ENCODE measurements at regions not wholly inside any gene's neighbourhood (a gene's known extent, or its start where the extent isn't known, plus 50 kb on each side); places are given as distances from the start of the nearest gene placed in this dataset.
"Not testable (repeated sequence)": the region's sequence is repeated elsewhere in the genome, so short reads cannot be mapped to it uniquely, and the experiment has no call there.

- DNase-seq (ENCODE audit: low read depth): peak; percentile 48
Measured at GRCh38 chr4:77220828-77221613, 64.0 kb downstream of the CCNG2 start.

DNA sequence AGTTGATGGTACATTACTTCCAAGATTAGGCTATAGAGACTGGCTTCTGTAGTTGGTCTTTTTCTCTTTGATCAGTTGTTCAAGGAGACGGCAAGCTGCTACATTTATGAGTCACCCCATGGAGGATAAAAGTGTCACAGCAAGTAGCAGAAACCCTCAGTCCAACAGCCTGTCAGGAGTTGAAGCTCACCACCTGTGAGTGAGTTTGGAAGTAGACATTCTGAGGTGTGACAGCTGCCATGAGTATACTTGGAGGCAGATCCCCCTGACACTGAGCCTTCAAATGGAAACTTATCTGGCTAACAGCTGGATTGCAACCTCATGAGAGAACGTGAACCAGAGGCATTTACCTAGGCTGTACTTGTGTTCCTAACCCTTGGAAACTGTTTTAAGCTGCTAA is 68.0 kb downstream of the CCNG2 start:
- no peak for DNase-seq (ENCODE audit: low read depth)

DNA sequence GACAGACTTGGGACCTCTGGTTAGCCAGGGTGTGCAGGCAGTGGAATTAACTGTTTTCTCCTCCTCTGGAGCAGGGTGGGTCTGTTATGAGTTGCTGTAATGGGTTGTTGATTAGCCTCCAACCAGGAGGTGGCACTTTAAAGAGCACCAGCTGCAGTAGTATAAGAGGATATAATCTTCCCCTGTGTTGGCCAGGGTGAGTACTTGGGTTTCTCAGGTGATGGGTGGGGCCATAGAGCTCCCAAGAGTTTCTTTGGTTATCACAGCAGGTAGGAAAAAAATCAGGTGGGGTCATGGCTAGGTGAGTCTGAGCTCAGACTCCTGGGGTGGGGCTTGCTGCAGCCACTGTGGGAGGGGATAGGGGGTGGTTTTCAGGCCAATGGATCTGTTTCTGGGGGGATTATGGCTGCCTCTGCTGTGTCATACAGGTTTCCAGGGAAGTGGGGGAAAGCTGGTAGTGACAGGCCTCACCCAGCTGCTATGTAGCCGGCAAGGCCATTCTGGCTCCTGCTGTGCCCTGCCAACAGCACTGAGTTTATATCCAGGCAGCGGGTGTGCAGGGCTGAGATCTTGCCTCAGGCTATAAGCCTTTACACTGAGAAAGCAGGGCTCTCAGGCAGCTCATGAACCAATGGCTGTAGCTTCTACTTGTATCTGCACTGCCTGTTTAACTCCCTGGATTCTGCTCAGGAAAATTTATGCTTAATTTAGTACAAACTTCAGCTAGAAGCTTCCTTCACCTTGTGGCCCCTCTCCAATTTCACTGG is 70.1 kb downstream of the CCNG2 start:
- DNase-seq (ENCODE audit: low read depth): no peak

DNA sequence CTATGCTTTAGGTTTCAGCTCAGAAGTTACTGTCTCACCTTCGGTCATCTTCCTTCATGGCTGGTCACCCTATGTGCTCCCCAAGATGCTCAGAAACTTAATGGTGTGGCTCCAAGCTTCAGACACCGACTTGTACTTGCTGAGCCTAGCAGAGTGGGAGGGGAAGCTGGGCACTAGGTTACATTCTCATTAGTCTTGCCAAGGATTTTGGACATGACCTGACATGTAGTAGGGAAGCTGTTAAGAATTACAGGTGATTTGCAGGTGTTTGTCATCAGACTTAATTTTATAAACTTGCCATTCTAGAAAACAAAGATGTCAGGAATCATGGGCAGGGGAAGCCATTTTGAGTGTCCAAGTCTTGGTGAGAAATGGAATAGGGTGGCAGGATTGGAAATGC is 72.4 kb downstream of the CCNG2 start:
- DNase-seq (ENCODE audit: low read depth): no peak

DNA sequence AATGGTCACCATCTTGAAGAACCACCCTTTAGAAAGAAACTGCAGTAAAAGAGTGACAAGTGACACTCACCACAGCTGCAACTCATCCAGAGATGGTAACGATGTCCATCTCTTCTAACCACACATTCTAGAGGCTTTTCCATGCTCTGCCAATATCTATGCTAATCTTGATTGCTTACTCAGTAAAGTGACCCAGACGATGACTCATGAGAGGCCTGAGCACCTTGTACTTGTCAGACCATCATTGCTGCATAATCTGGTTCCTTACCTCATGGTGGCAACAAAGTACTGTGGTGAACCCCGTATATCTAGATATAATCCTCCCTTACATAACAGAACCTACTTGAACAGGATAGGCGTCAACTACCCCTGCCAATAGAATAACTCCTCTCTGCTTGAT is 75.6 kb downstream of the CCNG2 start:
- DNase-seq (ENCODE audit: low read depth): peak; percentile 17

DNA sequence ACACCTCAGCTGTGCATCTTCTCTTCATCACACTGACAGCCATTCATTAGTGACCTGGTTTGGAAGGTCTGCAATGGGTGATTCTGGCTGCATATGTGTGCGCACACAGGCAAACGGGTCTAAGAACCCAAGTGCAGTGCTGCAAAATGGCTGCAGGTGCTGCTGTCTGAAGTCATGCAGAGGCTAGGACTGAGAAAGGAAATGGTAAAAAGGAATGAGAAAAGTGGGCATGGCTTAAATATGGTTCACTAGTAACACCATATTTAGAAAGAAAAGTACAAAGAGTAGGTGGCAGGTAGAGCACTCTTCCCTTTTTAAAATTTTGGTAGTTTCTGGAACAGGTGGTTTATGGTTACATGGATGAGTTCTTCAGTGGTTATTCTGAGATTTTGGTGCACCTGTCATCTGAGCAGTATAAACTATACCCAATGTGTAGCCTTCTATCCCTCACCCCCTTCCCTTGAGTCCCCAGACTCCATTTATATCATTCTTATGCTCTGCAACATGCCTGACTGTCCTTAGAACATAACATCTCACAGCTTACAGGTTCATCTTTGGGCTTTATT is 78.4 kb downstream of the CCNG2 start:
- DNase-seq (ENCODE audit: low read depth): no peak

GRCh38 chr4:77236806-77237205 is 79.8 kb downstream of the CCNG2 start:
- no peak for DNase-seq (ENCODE audit: low read depth)

- peak; percentile 32 for DNase-seq (ENCODE audit: low read depth)
Measured at GRCh38 chr4:77240469-77241066, 83.6 kb downstream of the CCNG2 start.

DNA sequence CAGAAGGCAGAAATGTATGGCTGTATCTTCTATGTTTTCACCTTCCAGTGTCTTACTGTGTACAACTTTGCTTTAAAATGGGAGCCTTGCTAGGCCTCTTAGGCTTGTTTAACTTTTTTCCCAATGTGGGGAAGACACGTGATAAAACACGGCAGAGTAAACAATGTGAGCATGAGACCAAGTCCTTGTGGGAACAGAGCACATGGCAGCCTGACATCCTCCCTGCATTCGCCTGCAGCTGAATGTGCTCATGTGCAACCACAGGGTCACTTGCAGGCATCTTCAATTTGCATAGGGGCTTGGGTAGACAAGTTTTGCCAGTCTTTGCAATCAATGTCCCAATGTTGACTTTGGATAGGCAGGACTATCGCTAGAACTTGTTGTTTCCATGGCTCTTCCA is 91.8 kb downstream of the CCNG2 start:
- no peak for DNase-seq (ENCODE audit: low read depth)

GRCh38 chr4:77251751-77252150 is 94.7 kb downstream of the CCNG2 start:
- DNase-seq (ENCODE audit: low read depth): no peak

DNA sequence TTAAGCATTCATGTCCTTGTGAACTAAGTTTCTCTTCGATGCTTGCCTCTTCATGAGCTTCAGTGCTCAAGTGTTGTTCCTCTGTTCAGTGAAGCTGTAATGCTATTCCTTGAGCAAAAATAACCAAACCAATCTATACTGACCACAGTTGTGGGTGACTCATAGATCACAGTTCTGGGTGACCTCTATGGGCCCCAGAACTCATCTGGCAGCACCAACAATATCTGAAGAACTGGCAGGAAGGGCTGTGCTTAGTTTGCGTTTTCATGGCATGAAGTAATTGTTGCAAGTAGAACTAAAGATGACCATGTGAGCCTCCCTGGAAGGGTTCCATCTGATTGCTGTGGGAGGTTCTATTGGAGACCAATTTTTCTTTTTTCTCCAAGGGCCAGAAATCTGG is 106.2 kb downstream of the CCNG2 start:
- peak; percentile 23 for DNase-seq (ENCODE audit: low read depth)

- DNase-seq (ENCODE audit: low read depth): not testable (repeated sequence)
Measured at GRCh38 chr4:77263976-77264375, 107.0 kb downstream of the CCNG2 start.

DNA sequence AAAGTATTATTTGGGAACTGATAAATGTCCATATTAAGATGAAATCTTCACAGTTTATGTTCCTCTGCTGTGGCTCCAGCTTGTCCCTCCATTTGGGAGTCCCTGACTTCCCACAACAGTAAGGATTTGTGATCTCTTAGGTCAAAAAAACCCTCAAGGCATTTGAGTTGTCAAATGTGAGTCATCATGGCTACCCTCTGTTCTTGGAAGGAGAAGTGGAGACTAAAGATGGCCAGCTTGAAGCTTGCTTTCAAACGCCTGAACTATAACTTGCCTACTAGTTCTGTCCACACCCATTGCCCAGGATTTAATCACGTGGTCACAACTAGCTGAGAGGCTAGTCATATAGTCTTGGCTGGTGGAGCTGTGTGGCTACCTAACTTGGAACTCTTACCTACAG is 107.8 kb downstream of the CCNG2 start:
- no peak for DNase-seq (ENCODE audit: low read depth)

DNA sequence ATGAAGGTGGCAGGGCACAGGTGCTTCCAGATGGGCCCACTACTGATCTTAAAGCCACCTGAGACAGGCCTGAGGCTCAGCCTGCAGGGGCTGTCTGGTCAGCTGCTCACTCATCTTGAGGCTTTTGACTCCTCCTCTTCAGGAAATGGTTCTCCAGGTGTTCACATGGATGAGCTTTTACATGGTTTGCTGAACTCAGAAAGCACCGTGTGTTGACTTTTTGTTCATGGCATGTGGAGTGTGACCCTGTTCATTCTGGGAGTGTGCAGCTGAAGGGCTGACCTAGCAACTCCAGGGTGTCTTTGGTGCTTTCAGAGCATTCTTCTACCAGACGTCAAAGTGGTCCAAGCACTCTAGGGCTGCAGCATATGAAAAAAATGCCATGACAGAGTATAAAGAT is 111.1 kb downstream of the CCNG2 start:
- no peak for DNase-seq (ENCODE audit: low read depth)

- DNase-seq (ENCODE audit: low read depth): no peak
Measured at GRCh38 chr4:77269505-77269904, 112.5 kb downstream of the CCNG2 start.

GRCh38 chr4:77273412-77273811 is 116.4 kb downstream of the CCNG2 start:
- no peak for DNase-seq (ENCODE audit: low read depth)

- not testable (repeated sequence) for DNase-seq (ENCODE audit: low read depth)
Measured at GRCh38 chr4:77279114-77279513, 122.1 kb downstream of the CCNG2 start.

GRCh38 chr4:77282305-77282704 is 125.3 kb downstream of the CCNG2 start:
- no peak for DNase-seq (ENCODE audit: low read depth)

DNA sequence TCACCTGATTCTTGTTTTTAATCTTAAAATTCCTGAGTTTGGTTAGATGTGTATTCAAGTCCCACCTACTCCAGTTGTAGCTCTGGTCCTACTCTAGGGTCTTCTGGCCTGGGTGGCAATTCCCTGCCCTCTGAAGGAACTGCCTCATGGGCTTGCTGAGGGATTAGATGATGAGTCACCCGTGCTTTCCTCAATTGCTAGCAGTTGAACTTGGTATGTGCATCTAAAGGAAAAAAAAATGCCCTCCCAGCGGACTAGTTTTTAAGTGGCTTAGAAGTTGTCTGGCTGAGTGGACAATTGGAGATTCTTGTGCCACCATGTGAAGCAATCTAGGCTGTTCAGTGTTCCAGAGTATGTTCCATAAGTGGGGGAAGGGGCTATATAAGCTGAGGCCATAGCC is 127.0 kb downstream of the CCNG2 start:
- DNase-seq (ENCODE audit: low read depth): no peak

DNA sequence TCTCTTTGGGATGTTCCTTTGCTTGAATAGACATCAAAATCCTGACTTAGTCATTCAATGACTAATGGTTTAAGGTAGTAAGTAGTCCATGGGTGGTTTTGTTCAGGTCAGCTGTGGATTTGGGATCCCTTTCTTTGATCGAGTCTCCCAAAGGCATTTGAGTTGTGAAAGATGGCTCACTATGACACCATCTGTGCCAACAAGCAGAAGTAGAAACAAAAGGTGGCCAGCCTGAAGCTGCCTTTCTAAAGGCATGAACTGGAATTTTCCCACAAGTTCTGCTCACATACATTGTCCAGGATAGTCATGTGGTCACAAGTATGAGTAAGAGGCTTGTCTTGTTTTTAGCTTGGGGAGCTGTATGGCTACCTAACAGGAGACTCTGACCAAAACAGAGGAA is 129.9 kb downstream of the CCNG2 start:
- no peak for DNase-seq (ENCODE audit: low read depth)

DNA sequence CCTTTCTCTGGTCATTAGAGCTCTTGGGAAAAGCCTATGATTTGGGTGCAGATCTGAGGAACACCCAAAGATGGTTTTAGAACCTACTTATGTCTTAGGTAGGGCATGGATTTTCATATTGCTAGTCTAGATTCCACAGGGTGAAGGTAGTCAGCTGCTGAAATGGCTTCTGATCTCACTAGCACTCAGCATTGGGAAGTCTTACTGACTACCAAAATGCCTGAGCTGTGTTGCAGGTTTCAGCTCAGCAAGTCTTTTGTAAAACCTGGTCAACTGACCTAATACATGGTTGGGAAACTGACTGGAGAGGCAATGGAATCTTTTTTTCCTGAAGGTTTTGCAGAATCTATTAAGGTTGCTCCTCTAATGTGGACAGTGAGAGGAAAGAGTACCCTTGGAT is 136.4 kb downstream of the CCNG2 start:
- DNase-seq (ENCODE audit: low read depth): no peak

GRCh38 chr4:77300996-77301395 is 144.0 kb downstream of the CCNG2 start:
- not testable (repeated sequence) for DNase-seq (ENCODE audit: low read depth)
